Esophagus squamous epithelium (tissue), 5 donors: ENCODE measurements at regions not wholly inside any gene's neighbourhood (a gene's known extent, or its start where the extent isn't known, plus 50 kb on each side); places are given as distances from the start of the nearest gene placed in this dataset.

ENCODE experiments used
- DNase-seq: peaks from one replicate; lab custom pipeline; 2025; lab: John Stamatoyannopoulos, UW
- H3K27ac ChIP-seq, 4 donors: fragments of 200-600 bp; sonication (generic); one replicate each; pipeline ENCODE4 v1.5.1; 2016 to 2019; ENCODE audit warnings: mild to moderate bottlenecking in 1 of 4
- H3K27me3 ChIP-seq, 4 donors: fragments of 200-600 bp; sonication (generic); 1 replicate in 3 of 4; 2 replicates in 1 of 4; pipeline versions ENCODE4 v1.5.1 to v1.6.0; 2017 to 2021; ENCODE audit warnings: antibody characterized with exemption in 1 of 4
- H3K36me3 ChIP-seq, 3 donors: fragments of 200-600 bp; sonication (generic); one replicate each; pipeline ENCODE4 v1.5.1; 2016 to 2019
- H3K4me1 ChIP-seq, 3 donors: fragments of 200-600 bp; sonication (generic); one replicate each; pipeline ENCODE4 v1.5.1; 2017 to 2019
- H3K4me3 ChIP-seq, 4 donors: fragments of 200-600 bp; sonication (generic); 1 replicate in 3 of 4; 2 replicates in 1 of 4; pipeline ENCODE4 v1.5.1; 2016 to 2019; ENCODE audit warnings: mild to moderate bottlenecking in 2 of 4, moderate library complexity in 1 of 4
- H3K9me3 ChIP-seq, 3 donors: fragments of 200-600 bp; sonication (generic); one replicate each; pipeline ENCODE4 v1.5.1; 2016 to 2019
- POLR2A ChIP-seq, 4 donors: fragments of 450-650 bp; IDR thresholded peaks; one replicate each; pipeline ENCODE4 v1.6.1; 2017; ENCODE audit warnings: antibody characterized with exemption in 4 of 4, mild to moderate bottlenecking in 4 of 4, moderate library complexity in 3 of 4
- WGBS, 2 donors: methylation state at CpG; one replicate each; pipeline ENCODE4 v1.1.5; 2018; 5-methylcytosine and 5-hydroxymethylcytosine counted together
- intact Hi-C: fragments of 100-400 bp; cut with DNase I; formaldehyde crosslinking; loops from one replicate; pipeline ENCODE4 v1.15.0; 2022
- small RNA-seq, 4 donors: library from RNA; depleted of rRNA; stranded (forward); fragments of <200 nt; gene quantifications; one replicate each; pipeline ENCODE3, GENCODE V24; 2016
- TF ChIP-seq, protein P1 (sequence below), 6 experiments: fragments of 450-650 bp in 4 of 6; fragments of 200-600 bp in 2 of 6; sonication (generic) in 2 of 6; IDR thresholded peaks; one replicate each; pipeline ENCODE4 v1.5.1; 2016 to 2019; ENCODE audit warnings: antibody characterized with exemption in 6 of 6, mild to moderate bottlenecking in 4 of 6, moderate library complexity in 4 of 6
- donor health status: DM: yes; HTN: yes; CAD: no.

- Histone ChIP-seq H3K27me3 (no peaks in the 10 kb centered on the region), H3K36me3 (no peaks in the 10 kb centered on the region), H3K4me1 (peaks cover 15 to 54% (median 37%) of the 10 kb centered on the region in 3 donors), H3K27ac (peak overlapping the region; percentile 83 to 88 (median 86)), H3K4me3 (no peak overlapping the region), H3K9me3 (no peaks in the 10 kb centered on the region)
- no peak for TF ChIP-seq POLR2A (IDR thresholded peaks at IDR 0.05)
- TF ChIP-seq, protein P1, sequence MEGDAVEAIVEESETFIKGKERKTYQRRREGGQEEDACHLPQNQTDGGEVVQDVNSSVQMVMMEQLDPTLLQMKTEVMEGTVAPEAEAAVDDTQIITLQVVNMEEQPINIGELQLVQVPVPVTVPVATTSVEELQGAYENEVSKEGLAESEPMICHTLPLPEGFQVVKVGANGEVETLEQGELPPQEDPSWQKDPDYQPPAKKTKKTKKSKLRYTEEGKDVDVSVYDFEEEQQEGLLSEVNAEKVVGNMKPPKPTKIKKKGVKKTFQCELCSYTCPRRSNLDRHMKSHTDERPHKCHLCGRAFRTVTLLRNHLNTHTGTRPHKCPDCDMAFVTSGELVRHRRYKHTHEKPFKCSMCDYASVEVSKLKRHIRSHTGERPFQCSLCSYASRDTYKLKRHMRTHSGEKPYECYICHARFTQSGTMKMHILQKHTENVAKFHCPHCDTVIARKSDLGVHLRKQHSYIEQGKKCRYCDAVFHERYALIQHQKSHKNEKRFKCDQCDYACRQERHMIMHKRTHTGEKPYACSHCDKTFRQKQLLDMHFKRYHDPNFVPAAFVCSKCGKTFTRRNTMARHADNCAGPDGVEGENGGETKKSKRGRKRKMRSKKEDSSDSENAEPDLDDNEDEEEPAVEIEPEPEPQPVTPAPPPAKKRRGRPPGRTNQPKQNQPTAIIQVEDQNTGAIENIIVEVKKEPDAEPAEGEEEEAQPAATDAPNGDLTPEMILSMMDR (IDR thresholded peaks at IDR 0.05), result no peak
- WGBS, 2 donors, result 20 to 50% methylated on average over 1 to 2 of the region's 4 CpGs
- intact Hi-C loops, result no loop called here
- DNase-seq, result no peak
Measured at GRCh38 chr10:79017882-79018520, 50.8 kb upstream of the ZMIZ1 start.

GRCh38 chr10:79018521-79019011 is 50.2 kb upstream of the ZMIZ1 start:
- Histone ChIP-seq H3K36me3 (no peaks in the 10 kb centered on the region), H3K27ac (peak overlapping the region; percentile 83 to 88 (median 86)), H3K4me1 (peaks cover 15 to 60% (median 38%) of the 10 kb centered on the region in 3 donors), H3K27me3 (no peaks in the 10 kb centered on the region), H3K4me3 (no peak overlapping the region), H3K9me3 (no peaks in the 10 kb centered on the region)
- intact Hi-C loops, result no loop called here
- TF ChIP-seq, protein P1 (IDR thresholded peaks at IDR 0.05), result no peak
- no peak for TF ChIP-seq POLR2A (IDR thresholded peaks at IDR 0.05)
- no peak for DNase-seq
- WGBS, 2 donors, result 24 to 54% methylated on average over 2 to 3 of the region's 5 CpGs

Small RNAs in the stretch of these regions (small RNA-seq; reads per million reads assigned to genes)
- 0 reads per million in 4 donors for gene RF00056
